ENCODE measurements at regions not wholly inside any gene's neighbourhood (a gene's known extent, or its start where the extent isn't known, plus 50 kb on each side); places are given as distances from the start of the nearest gene placed in this dataset.

DNA sequence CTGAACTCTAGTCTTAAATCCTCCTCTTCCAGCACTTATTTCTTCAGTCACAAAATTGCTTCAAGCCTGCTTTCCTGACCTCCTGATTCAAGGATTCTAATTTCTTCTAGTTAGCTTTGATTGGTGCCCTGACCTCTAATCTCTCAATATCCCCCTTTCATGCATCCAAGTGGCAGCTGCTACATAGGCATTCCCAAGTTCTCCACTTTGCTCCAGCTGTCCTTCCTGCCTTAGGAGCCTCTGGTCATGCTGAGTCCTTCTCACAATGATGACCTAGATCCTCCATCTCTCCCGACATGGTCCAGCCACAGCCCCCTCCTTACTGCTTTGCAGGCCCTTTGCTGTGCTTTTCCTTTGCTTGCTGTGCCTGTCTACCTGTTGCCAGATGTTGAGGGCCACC lies 347.8 kb upstream of the C2CD4B start:
- peaks cover 53% of the 10 kb centered on the region for H3K4me1 Mint-ChIP-seq
- no peaks in the 10 kb centered on the region for H3K36me3 Mint-ChIP-seq (ENCODE audit: low read depth)
- Histone ChIP-seq H3K9ac (ENCODE audit: extremely low read depth, low read length, poor library complexity, severe bottlenecking) (no peak overlapping the region), H3K4me3 (ENCODE audit: low read length) (no peak overlapping the region), H3K9me3 (ENCODE audit: control insufficient read depth, low read length) (no peaks in the 10 kb centered on the region), H3K27ac (ENCODE audit: low read depth, low read length) (no peak overlapping the region), H3K27me3 (ENCODE audit: control insufficient read depth, insufficient read depth, low read length, poor library complexity, severe bottlenecking) (no peaks in the 10 kb centered on the region), H3K36me3 (ENCODE audit: control insufficient read depth, insufficient read depth, low read length) (no peaks in the 10 kb centered on the region), H3K4me1 (ENCODE audit: control insufficient read depth, insufficient read depth, low read length) (peaks cover 29% of the 10 kb centered on the region)
- no peaks in the 10 kb centered on the region for H3K9me3 Mint-ChIP-seq
- H3K27ac Mint-ChIP-seq = no peak overlapping the region
- no peak for DNase-seq
- TF ChIP-seq, protein P1, sequence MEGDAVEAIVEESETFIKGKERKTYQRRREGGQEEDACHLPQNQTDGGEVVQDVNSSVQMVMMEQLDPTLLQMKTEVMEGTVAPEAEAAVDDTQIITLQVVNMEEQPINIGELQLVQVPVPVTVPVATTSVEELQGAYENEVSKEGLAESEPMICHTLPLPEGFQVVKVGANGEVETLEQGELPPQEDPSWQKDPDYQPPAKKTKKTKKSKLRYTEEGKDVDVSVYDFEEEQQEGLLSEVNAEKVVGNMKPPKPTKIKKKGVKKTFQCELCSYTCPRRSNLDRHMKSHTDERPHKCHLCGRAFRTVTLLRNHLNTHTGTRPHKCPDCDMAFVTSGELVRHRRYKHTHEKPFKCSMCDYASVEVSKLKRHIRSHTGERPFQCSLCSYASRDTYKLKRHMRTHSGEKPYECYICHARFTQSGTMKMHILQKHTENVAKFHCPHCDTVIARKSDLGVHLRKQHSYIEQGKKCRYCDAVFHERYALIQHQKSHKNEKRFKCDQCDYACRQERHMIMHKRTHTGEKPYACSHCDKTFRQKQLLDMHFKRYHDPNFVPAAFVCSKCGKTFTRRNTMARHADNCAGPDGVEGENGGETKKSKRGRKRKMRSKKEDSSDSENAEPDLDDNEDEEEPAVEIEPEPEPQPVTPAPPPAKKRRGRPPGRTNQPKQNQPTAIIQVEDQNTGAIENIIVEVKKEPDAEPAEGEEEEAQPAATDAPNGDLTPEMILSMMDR (conservative IDR thresholded peaks at IDR 0.05) = no peak
- 93 to 100% methylated on average over 1 of the region's 1 CpG for WGBS, 2 experiments (ENCODE audit: insufficient coverage in 1 of 2, insufficient read length in 1 of 2)
- H3K27me3 Mint-ChIP-seq (ENCODE audit: insufficient read depth) = no peaks in the 10 kb centered on the region
- no peak overlapping the region for H3K4me3 Mint-ChIP-seq

DNA sequence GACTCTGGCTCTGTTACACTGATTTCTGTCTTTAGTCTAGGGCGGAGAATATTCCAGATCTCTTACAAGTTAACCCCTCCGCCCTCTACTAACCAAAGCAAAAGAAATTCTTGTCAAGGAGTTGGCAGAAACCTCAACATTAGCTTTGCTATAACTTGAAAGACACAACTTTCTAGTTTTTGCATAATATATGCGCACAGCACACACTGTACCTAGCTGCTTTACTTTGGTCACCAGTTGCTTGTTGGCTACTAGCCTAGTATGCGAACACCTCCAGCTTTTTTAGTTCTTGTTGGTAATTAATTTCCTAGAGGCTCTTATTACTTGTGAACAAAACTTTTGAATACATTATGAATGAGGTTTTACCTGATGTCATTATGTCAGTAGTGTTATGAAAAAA lies 348.8 kb upstream of the C2CD4B start:
- no peak overlapping the region for H3K27ac Mint-ChIP-seq
- peaks cover 51% of the 10 kb centered on the region for H3K4me1 Mint-ChIP-seq
- TF ChIP-seq, protein P1 (conservative IDR thresholded peaks at IDR 0.05) = no peak

DNA sequence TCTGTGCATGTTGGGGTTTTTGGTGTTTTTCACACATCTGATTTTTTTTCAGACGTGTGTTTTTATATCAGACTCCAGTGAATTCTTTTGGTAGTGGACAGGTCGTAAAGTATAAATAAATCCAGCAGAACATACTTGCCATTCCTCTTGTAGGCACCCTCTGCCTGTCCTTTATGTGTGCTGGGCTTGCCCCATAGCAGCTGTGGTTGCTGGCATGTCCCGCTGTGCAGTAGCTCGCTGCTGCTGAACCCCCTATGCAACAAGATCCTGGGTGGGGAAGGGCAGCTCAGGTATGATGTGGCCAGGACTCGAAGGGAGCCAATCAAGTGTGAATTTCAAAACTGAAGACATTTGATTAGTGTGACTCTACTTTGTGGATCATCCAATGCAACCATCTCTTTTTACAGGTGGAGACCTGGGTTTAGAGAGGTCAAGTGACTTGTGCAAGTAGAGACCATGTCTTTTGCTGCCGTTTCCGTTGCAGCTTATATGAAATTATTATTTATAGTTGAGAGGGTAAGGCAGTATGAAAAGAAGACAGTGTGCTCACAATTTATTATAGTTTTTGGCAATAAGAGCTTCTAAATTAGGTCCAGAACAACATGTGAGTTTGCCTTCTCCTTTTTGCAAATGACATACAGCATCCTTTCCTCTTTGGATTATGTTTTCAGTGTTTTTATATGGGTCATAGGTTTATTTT lies 350.8 kb upstream of the C2CD4B start:
- no peaks in the 10 kb centered on the region for H3K27me3 Mint-ChIP-seq (ENCODE audit: insufficient read depth)
- H3K27ac ChIP-seq (ENCODE audit: low read depth, low read length) = no peak overlapping the region
- H3K27me3 ChIP-seq (ENCODE audit: control insufficient read depth, insufficient read depth, low read length, poor library complexity, severe bottlenecking) = no peaks in the 10 kb centered on the region
- no peaks in the 10 kb centered on the region for H3K9me3 Mint-ChIP-seq
- H3K36me3 ChIP-seq (ENCODE audit: control insufficient read depth, insufficient read depth, low read length) = no peaks in the 10 kb centered on the region
- H3K27ac Mint-ChIP-seq = no peak overlapping the region
- H3K9ac ChIP-seq (ENCODE audit: extremely low read depth, low read length, poor library complexity, severe bottlenecking) = no peak overlapping the region
- no peaks in the 10 kb centered on the region for H3K36me3 Mint-ChIP-seq (ENCODE audit: low read depth)
- peaks cover 41% of the 10 kb centered on the region for H3K4me1 ChIP-seq (ENCODE audit: control insufficient read depth, insufficient read depth, low read length)
- TF ChIP-seq, protein P1 (conservative IDR thresholded peaks at IDR 0.05) = no peak
- peak; percentile 42 for DNase-seq
- H3K4me1 Mint-ChIP-seq = peaks cover 58% of the 10 kb centered on the region
- 92 to 96% methylated on average over 4 to 7 of the region's 7 CpGs for WGBS, 2 experiments (ENCODE audit: insufficient coverage in 1 of 2, insufficient read length in 1 of 2)
- H3K9me3 ChIP-seq (ENCODE audit: control insufficient read depth, low read length) = no peaks in the 10 kb centered on the region
- H3K4me3 ChIP-seq (ENCODE audit: low read length) = no peak overlapping the region
- H3K4me3 Mint-ChIP-seq = no peak overlapping the region

More for the DNA sequence above, 348.8 kb upstream of the C2CD4B start:
- WGBS, 2 experiments (ENCODE audit: insufficient coverage in 1 of 2, insufficient read length in 1 of 2) = 89 to 96% methylated on average over 3 to 4 of the region's 4 CpGs
- Histone ChIP-seq H3K27ac (ENCODE audit: low read depth, low read length) (no peak overlapping the region), H3K27me3 (ENCODE audit: control insufficient read depth, insufficient read depth, low read length, poor library complexity, severe bottlenecking) (no peaks in the 10 kb centered on the region), H3K36me3 (ENCODE audit: control insufficient read depth, insufficient read depth, low read length) (no peaks in the 10 kb centered on the region), H3K9me3 (ENCODE audit: control insufficient read depth, low read length) (no peaks in the 10 kb centered on the region), H3K9ac (ENCODE audit: extremely low read depth, low read length, poor library complexity, severe bottlenecking) (no peak overlapping the region), H3K4me3 (ENCODE audit: low read length) (no peak overlapping the region), H3K4me1 (ENCODE audit: control insufficient read depth, insufficient read depth, low read length) (peaks cover 33% of the 10 kb centered on the region)
- no peaks in the 10 kb centered on the region for H3K9me3 Mint-ChIP-seq
- H3K4me3 Mint-ChIP-seq = no peak overlapping the region
- no peaks in the 10 kb centered on the region for H3K27me3 Mint-ChIP-seq (ENCODE audit: insufficient read depth)
- no peaks in the 10 kb centered on the region for H3K36me3 Mint-ChIP-seq (ENCODE audit: low read depth)
- no peak for DNase-seq

Data from endodermal cell (in vitro differentiated cells).